ENCODE measurements at regions not wholly inside any gene's neighbourhood (a gene's known extent, or its start where the extent isn't known, plus 50 kb on each side); places are given as distances from the start of the nearest gene placed in this dataset.

DNA sequence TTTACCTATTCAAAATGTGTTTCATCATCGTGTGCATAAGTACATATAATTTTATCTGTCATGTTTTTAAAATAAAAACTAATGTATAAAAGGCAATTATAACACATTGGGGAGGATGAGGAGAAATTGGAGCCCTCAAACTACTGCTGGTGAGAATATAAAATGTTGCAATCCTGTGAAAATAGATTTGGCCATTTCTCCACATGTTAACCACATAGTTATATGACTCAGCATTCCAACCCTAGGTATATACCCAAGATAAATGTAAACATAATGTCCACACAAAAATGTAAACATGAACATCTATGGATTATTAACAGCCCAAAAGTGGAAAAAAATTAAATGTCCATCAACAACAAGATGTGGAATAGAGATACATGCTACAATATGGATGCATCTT, 928.0 kb upstream of the FAT3 start:
- no peak for TF ChIP-seq POLR2A (IDR thresholded peaks at IDR 0.05)
- TF ChIP-seq, protein P1, sequence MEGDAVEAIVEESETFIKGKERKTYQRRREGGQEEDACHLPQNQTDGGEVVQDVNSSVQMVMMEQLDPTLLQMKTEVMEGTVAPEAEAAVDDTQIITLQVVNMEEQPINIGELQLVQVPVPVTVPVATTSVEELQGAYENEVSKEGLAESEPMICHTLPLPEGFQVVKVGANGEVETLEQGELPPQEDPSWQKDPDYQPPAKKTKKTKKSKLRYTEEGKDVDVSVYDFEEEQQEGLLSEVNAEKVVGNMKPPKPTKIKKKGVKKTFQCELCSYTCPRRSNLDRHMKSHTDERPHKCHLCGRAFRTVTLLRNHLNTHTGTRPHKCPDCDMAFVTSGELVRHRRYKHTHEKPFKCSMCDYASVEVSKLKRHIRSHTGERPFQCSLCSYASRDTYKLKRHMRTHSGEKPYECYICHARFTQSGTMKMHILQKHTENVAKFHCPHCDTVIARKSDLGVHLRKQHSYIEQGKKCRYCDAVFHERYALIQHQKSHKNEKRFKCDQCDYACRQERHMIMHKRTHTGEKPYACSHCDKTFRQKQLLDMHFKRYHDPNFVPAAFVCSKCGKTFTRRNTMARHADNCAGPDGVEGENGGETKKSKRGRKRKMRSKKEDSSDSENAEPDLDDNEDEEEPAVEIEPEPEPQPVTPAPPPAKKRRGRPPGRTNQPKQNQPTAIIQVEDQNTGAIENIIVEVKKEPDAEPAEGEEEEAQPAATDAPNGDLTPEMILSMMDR (IDR thresholded peaks at IDR 0.05): no peak
- no peak for TF ChIP-seq POLR2AphosphoS5 (IDR thresholded peaks at IDR 0.05)
- no peak for TF ChIP-seq EP300 (IDR thresholded peaks at IDR 0.05)
